GM23338 (cell line): ENCODE measurements at regions not wholly inside any gene's neighbourhood (a gene's known extent, or its start where the extent isn't known, plus 50 kb on each side); places are given as distances from the start of the nearest gene placed in this dataset.

ENCODE experiments used
- ATAC-seq: fragments of 200-7000 bp; cut with Tn5 transposase; 3 replicates; pipeline ENCODE4 v1.9.1; 2020
- DNase-seq: peaks from one replicate; pipeline ENCODE4 v3.0.0-alpha.2; 2015; ENCODE audit warnings: low spot score
- H2AFZ ChIP-seq: fragments of 200-600 bp; sonication (generic); 2 replicates; pipeline ENCODE4 v1.8.0; 2016; ENCODE audit warnings: antibody characterized with exemption, mild to moderate bottlenecking, moderate library complexity
- H3F3A ChIP-seq: fragments of 200-600 bp; sonication (generic); replicated peaks from 2 replicates; pipeline ENCODE4 v1.8.0; 2017; ENCODE audit warnings: antibody characterized with exemption, mixed run types, low read depth
- H3K27ac ChIP-seq: fragments of 200-600 bp; sonication (generic); 2 replicates; pipeline ENCODE4 v1.6.1; 2016; ENCODE audit warnings: low read depth
- H3K27me3 ChIP-seq: fragments of 200-600 bp; sonication (generic); 2 replicates; pipeline ENCODE4 v1.8.0; 2016; ENCODE audit warnings: mild to moderate bottlenecking, mixed run types, moderate library complexity; ENCODE audit not compliant: insufficient read depth
- H3K36me3 ChIP-seq: fragments of 200-600 bp; sonication (generic); 2 replicates; pipeline ENCODE4 v1.8.0; 2016; ENCODE audit warnings: mild to moderate bottlenecking; ENCODE audit not compliant: insufficient read depth
- H3K4me1 ChIP-seq: fragments of 200-600 bp; sonication (generic); 2 replicates; pipeline ENCODE4 v1.8.0; 2016; ENCODE audit warnings: mild to moderate bottlenecking, moderate library complexity; ENCODE audit not compliant: insufficient read depth
- H3K4me2 ChIP-seq: fragments of 200-600 bp; sonication (generic); 2 replicates; pipeline ENCODE4 v1.7.1; 2017; ENCODE audit warnings: mixed run types
- H3K4me3 ChIP-seq: fragments of 200-600 bp; sonication (generic); 2 replicates; pipeline ENCODE4 v1.6.1; 2016; ENCODE audit warnings: mixed run types
- H3K79me2 ChIP-seq: fragments of 200-600 bp; sonication (generic); replicated peaks from 2 replicates; pipeline ENCODE4 v1.8.0; 2017; ENCODE audit warnings: mild to moderate bottlenecking; ENCODE audit not compliant: insufficient read depth
- H3K9me2 ChIP-seq: fragments of 200-600 bp; sonication (generic); 2 replicates; pipeline ENCODE4 v1.8.0; 2017; ENCODE audit not compliant: insufficient read depth
- H4K20me1 ChIP-seq: fragments of 200-600 bp; sonication (generic); replicated peaks from 2 replicates; pipeline ENCODE4 v1.8.0; 2017; ENCODE audit warnings: mild to moderate bottlenecking; ENCODE audit not compliant: insufficient read depth
- H3K27ac Mint-ChIP-seq: 2 replicates; pipeline ENCODE4 v1.8.0; 2020; ENCODE audit warnings: inconsistent platforms, mild to moderate bottlenecking, moderate library complexity, mixed read lengths
- H3K27me3 Mint-ChIP-seq: 3 replicates; pipeline ENCODE4 v1.8.0; 2022; ENCODE audit warnings: low read depth, mild to moderate bottlenecking, moderate library complexity, mixed read lengths, inconsistent platforms; ENCODE audit not compliant: insufficient read depth, poor library complexity
- H3K36me3 Mint-ChIP-seq: 3 replicates; pipeline ENCODE4 v1.8.0; 2021; ENCODE audit warnings: low read depth, mild to moderate bottlenecking, inconsistent platforms, moderate library complexity, mixed read lengths
- H3K4me1 Mint-ChIP-seq: 3 replicates; pipeline ENCODE4 v1.8.0; 2020; ENCODE audit warnings: mild to moderate bottlenecking, inconsistent platforms, mixed read lengths
- H3K4me3 Mint-ChIP-seq: 3 replicates; pipeline ENCODE4 v1.8.0; 2021; ENCODE audit warnings: moderate library complexity, mild to moderate bottlenecking, inconsistent platforms, mixed read lengths
- H3K9me3 Mint-ChIP-seq: 3 replicates; pipeline ENCODE4 v1.8.0; 2020; ENCODE audit warnings: moderate library complexity, mild to moderate bottlenecking, inconsistent platforms, mixed read lengths
- EZH2 ChIP-seq: fragments of 200-600 bp; sonication (generic); IDR thresholded peaks from one replicate; pipeline ENCODE4 v1.8.0; 2017; ENCODE audit warnings: antibody characterized with exemption, mild to moderate bottlenecking, low read depth; ENCODE audit not compliant: unreplicated experiment
- EZH2phosphoT487 ChIP-seq: fragments of 200-600 bp; sonication (generic); IDR thresholded peaks from one replicate; pipeline ENCODE4 v1.8.1; 2018; ENCODE audit warnings: antibody characterized with exemption; ENCODE audit not compliant: unreplicated experiment
- JUNB ChIP-seq: IDR thresholded peaks from one replicate; pipeline ENCODE4 v1.6.1; 2016; ENCODE audit warnings: antibody characterized with exemption; ENCODE audit not compliant: unreplicated experiment
- NANOG ChIP-seq: IDR thresholded peaks from 2 replicates; pipeline ENCODE4 v1.6.1; 2016; ENCODE audit warnings: antibody characterized with exemption, borderline replicate concordance
- STAT1 ChIP-seq: IDR thresholded peaks from one replicate; pipeline ENCODE4 v1.6.1; 2016; ENCODE audit warnings: antibody characterized with exemption; ENCODE audit not compliant: unreplicated experiment
- ZNF114 ChIP-seq: fragments of 250-450 bp; sonication (Bioruptor Pico); IDR thresholded peaks from 2 replicates; pipeline ENCODE4 v1.5.0; 2020; ENCODE audit warnings: mild to moderate bottlenecking, moderate library complexity
- ZNF331 ChIP-seq: fragments of 250-450 bp; sonication (Bioruptor Pico); IDR thresholded peaks from 2 replicates; pipeline ENCODE4 v1.5.0; 2020; ENCODE audit warnings: low read depth, mild to moderate bottlenecking, moderate library complexity
- ZNF462 ChIP-seq: fragments of 250-450 bp; sonication (Bioruptor Pico); IDR thresholded peaks from 2 replicates; pipeline ENCODE4 v1.5.0; 2020; ENCODE audit warnings: mild to moderate bottlenecking, moderate library complexity
- TF ChIP-seq, protein P1 (sequence below): IDR thresholded peaks from 2 replicates; pipeline ENCODE4 v1.6.1; 2016; ENCODE audit warnings: antibody characterized with exemption

DNA sequence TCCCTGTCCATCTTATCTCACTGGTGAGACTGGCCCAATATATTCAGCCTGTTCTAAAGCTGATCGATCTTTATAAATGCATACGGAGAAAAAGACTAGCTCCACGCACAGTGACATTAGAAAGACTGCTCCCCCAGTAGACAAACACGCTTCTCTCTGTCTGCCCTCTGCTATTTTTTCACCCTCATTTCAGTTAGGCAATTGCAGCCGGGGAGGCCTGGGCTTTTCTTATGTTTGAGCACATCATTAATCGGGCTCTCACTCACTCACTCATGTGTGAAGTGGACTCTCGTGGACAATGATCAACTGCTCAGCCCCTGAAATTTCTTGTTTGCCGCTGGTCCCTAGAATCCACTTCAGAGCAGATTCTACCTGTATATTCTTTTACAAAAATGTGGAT, 824.7 kb upstream of the TENM3 start:
- no peak for ATAC-seq

DNA sequence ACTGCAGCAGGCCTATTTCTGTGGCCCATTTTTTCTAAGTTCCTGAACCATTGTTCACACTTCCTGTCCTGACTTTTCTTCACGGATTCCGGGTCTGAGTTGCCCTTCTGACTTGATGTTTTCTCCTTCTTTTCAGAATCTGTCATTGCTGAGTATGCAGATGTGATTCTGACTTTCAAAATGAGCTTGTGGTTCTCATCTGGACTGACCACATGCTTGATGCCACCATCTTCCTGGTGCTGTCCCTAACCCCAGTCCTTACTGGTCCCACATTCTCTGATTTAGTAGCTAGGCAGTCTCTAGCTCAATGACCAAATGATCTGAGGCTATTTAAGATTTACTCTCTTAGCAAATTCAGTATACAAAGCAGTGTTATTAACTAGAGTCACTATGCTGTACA, 822.3 kb upstream of the TENM3 start:
- no peak for DNase-seq
- H4K20me1 ChIP-seq, result no peaks in the 10 kb centered on the region
- TF ChIP-seq, protein P1, sequence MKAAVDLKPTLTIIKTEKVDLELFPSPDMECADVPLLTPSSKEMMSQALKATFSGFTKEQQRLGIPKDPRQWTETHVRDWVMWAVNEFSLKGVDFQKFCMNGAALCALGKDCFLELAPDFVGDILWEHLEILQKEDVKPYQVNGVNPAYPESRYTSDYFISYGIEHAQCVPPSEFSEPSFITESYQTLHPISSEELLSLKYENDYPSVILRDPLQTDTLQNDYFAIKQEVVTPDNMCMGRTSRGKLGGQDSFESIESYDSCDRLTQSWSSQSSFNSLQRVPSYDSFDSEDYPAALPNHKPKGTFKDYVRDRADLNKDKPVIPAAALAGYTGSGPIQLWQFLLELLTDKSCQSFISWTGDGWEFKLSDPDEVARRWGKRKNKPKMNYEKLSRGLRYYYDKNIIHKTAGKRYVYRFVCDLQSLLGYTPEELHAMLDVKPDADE, result no peak
- TF ChIP-seq STAT1, result no peak
- no peak for TF ChIP-seq NANOG
- no peak for TF ChIP-seq JUNB
- TF ChIP-seq ZNF462 (CRISPR knock-in tag), result no peak
- no peak for TF ChIP-seq ZNF114 (CRISPR knock-in tag)
- no peak for TF ChIP-seq ZNF331 (CRISPR knock-in tag)
- TF ChIP-seq EZH2phosphoT487, result no peak
- no peak for TF ChIP-seq EZH2
- H3K9me2 ChIP-seq, result no peaks in the 10 kb centered on the region
- Mint-ChIP-seq H3K4me3 (no peak overlapping the region), H3K4me1 (no peaks in the 10 kb centered on the region), H3K36me3 (no peaks in the 10 kb centered on the region), H3K27me3 (no peaks in the 10 kb centered on the region), H3K9me3 (no peaks in the 10 kb centered on the region), H3K27ac (no peak overlapping the region)
- no peaks in the 10 kb centered on the region for H3K36me3 ChIP-seq
- H2AFZ ChIP-seq, result no peak overlapping the region
- no peaks in the 10 kb centered on the region for H3F3A ChIP-seq
- H3K4me3 ChIP-seq, result no peak overlapping the region
- H3K27me3 ChIP-seq, result no peaks in the 10 kb centered on the region
- no peak for ATAC-seq
- 0 out of 2 replicates have a peak, but pooled peaks cover 6% of the 10 kb centered on the region for H3K4me1 ChIP-seq
- H3K79me2 ChIP-seq, result no peaks in the 10 kb centered on the region
- H3K27ac ChIP-seq, result no peak overlapping the region
- H3K4me2 ChIP-seq, result no peak overlapping the region

More for the DNA sequence above, 824.7 kb upstream of the TENM3 start:
- Mint-ChIP-seq H3K9me3 (peaks cover 2% of the 10 kb centered on the region; the same call in 1 of the 3 replicates), H3K27me3 (no peaks in the 10 kb centered on the region), H3K27ac (no peak overlapping the region), H3K36me3 (no peaks in the 10 kb centered on the region), H3K4me1 (peaks cover 5% of the 10 kb centered on the region), H3K4me3 (no peak overlapping the region)
- Histone ChIP-seq H3K79me2 (no peaks in the 10 kb centered on the region), H4K20me1 (no peaks in the 10 kb centered on the region), H3K36me3 (no peaks in the 10 kb centered on the region), H3K27ac (no peak overlapping the region), H3K4me3 (no peak overlapping the region), H3K4me2 (no peak overlapping the region), H2AFZ (no peak overlapping the region), H3K4me1 (0 out of 2 replicates have a peak, but pooled peaks cover 6% of the 10 kb centered on the region), H3K9me2 (0 out of 2 replicates have a peak, but pooled peaks cover 4% of the 10 kb centered on the region), H3F3A (no peaks in the 10 kb centered on the region), H3K27me3 (no peaks in the 10 kb centered on the region)
- no peak for DNase-seq
- TF ChIP-seq EZH2, result no peak
